Heart left ventricle (tissue), 13 donors: ENCODE measurements at regions not wholly inside any gene's neighbourhood (a gene's known extent, or its start where the extent isn't known, plus 50 kb on each side); places are given as distances from the start of the nearest gene placed in this dataset.

Experiments
- POLR2A ChIP-seq, 2 donors: fragments of 450-650 bp; IDR thresholded peaks; one replicate each; pipeline ENCODE4 v1.6.1; 2017; ENCODE audit warnings: antibody characterized with exemption in 2 of 2, mild to moderate bottlenecking in 2 of 2, moderate library complexity in 2 of 2
- TF ChIP-seq, protein P1 (sequence below), 12 donors: fragments of 200-600 bp; sonication (generic) in 4 of 12; IDR thresholded peaks; one replicate each; pipeline versions ENCODE4 v1.5.0 to v1.8.0; 2018 to 2022; ENCODE audit warnings: antibody characterized with exemption in 12 of 12, mild to moderate bottlenecking in 5 of 12
- donor health status: ischemic (EF 13 %, LVEDD 7.1; RV severe dilation, severe dysfunction).
- donor health status: DM: no; HTN: yes; CAD: no.
- donor health status: DM: no; HTN: no; CAD: no.
- donor health status: ischemic (EF 25% LVEDD 6.9; RV normal size, moderate dysfunction).
- donor health status: ischemic (EF 25% LVEDD 5.7; RV mildly dilated, moderate dysfunction).
- donor health status: ischemic (EF 35%, LVEDD 5.7; RV mildly dilated, moderate dysfunction).
- donor health status: nonischemic (EF 11% LVEDD 7.7; RV severe dilation, severe dysfunction).
- donor health status: DM: yes; HTN: yes; CAD: no.
- donor health status: PGD.
- donor health status: ischemic (EF 29% LVEDD 5.4; RV normal size, mild dysfunction).
- donor health status: nonischemic (EF 23%, LVEDD 6.1; RV moderate dilation, normal function).

DNA sequence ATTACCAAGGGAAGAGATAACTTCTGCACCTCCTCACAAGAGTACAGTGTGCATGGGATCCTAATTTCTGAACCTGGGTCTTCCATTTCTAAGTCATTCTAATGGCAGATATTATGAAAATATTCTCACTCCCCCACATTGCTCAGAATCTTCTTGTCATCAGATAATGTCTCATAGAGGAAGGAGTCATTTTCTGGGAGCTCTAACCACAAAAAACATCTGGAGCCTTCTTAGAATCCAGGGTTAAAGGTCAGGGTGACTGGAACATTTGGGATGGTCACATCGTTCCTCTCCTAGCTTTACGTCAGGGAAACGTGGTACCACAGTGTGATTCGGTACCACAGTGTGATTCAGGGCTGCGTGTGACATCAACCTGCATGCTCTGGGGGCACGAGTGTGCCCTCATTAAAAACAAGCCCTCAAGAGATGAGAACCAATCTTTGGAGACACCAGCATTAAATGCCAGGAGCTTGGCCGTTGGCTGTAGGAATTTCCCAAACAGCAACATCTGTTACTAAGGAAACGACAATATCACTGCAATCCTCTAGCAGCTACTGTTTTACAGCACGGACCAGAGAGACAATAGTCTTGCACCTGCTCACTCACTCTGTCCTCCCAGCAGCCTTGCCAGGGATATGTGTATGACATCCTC is 179.1 kb downstream of the PSMG1 start:
- TF ChIP-seq, protein P1, sequence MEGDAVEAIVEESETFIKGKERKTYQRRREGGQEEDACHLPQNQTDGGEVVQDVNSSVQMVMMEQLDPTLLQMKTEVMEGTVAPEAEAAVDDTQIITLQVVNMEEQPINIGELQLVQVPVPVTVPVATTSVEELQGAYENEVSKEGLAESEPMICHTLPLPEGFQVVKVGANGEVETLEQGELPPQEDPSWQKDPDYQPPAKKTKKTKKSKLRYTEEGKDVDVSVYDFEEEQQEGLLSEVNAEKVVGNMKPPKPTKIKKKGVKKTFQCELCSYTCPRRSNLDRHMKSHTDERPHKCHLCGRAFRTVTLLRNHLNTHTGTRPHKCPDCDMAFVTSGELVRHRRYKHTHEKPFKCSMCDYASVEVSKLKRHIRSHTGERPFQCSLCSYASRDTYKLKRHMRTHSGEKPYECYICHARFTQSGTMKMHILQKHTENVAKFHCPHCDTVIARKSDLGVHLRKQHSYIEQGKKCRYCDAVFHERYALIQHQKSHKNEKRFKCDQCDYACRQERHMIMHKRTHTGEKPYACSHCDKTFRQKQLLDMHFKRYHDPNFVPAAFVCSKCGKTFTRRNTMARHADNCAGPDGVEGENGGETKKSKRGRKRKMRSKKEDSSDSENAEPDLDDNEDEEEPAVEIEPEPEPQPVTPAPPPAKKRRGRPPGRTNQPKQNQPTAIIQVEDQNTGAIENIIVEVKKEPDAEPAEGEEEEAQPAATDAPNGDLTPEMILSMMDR (IDR thresholded peaks at IDR 0.05): no peak
- no peak for TF ChIP-seq POLR2A (IDR thresholded peaks at IDR 0.05)
